WI38 (cell line): ENCODE measurements at regions not wholly inside any gene's neighbourhood (a gene's known extent, or its start where the extent isn't known, plus 50 kb on each side); places are given as distances from the start of the nearest gene placed in this dataset.
"Not testable (repeated sequence)": the region's sequence is repeated elsewhere in the genome, so short reads cannot be mapped to it uniquely, and the experiment has no call there.

Source experiments
- H3K4me3 ChIP-seq: 2 replicates; pipeline ENCODE4 v1.5.1; 2011; ENCODE audit warnings: low read depth, mild to moderate bottlenecking, control low read depth, low read length
- CTCF ChIP-seq: IDR thresholded peaks from 2 replicates; pipeline ENCODE4 v1.5.1; 2012; ENCODE audit warnings: low read depth, mild to moderate bottlenecking, control low read depth, low read length

GRCh38 chr5:17748941-17749340 is 114.7 kb downstream of the TAF11L14 start:
- no peak overlapping the region for H3K4me3 ChIP-seq
- TF ChIP-seq CTCF, result no peak

- H3K4me3 ChIP-seq, result not testable (repeated sequence)
Observed at GRCh38 chr5:17755406-17755805, 121.1 kb downstream of the TAF11L14 start.

GRCh38 chr5:17761326-17761725 is 127.1 kb downstream of the TAF11L14 start:
- no peak overlapping the region for H3K4me3 ChIP-seq
- TF ChIP-seq CTCF, result no peak

GRCh38 chr5:17763301-17763700 is 129.0 kb downstream of the TAF11L14 start:
- no peak for TF ChIP-seq CTCF
- H3K4me3 ChIP-seq, result no peak overlapping the region

GRCh38 chr5:17766031-17766430 is 131.8 kb downstream of the TAF11L14 start:
- TF ChIP-seq CTCF, result no peak
- no peak overlapping the region for H3K4me3 ChIP-seq

- TF ChIP-seq CTCF, result no peak
- H3K4me3 ChIP-seq, result no peak overlapping the region
Observed at GRCh38 chr5:17769277-17769676, 135.0 kb downstream of the TAF11L14 start.

- TF ChIP-seq CTCF, result no peak
- H3K4me3 ChIP-seq, result no peak overlapping the region
Observed at GRCh38 chr5:17772232-17772631, 138.0 kb downstream of the TAF11L14 start.

- no peak for TF ChIP-seq CTCF
- H3K4me3 ChIP-seq, result no peak overlapping the region
Observed at GRCh38 chr5:17785774-17786173, 151.5 kb downstream of the TAF11L14 start.
